ENCODE measurements at regions not wholly inside any gene's neighbourhood (a gene's known extent, or its start where the extent isn't known, plus 50 kb on each side); places are given as distances from the start of the nearest gene placed in this dataset.

DNA sequence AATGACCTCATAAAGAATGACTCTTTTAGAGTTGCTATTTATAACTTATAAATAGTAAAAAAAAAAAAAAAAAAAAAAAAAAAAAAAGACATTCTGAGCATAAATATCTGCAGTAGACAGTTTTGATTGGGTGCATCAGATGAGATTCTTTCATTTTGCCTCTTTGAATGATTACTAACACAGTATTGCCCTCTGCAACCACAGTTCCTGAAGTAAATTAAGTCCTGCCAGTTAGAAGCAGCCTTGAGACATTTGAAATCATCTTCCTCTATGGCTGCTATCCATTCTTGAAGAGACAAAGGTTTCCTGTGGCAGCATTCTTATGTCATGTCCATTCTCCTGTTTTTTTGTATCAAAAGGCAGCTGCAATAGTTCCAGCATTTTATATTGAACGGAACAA is 892.4 kb upstream of the MIR17HG start:
- Histone ChIP-seq H3K27ac (no peak overlapping the region), H3K36me3 (no peaks in the 10 kb centered on the region), H3K9me3 (no peaks in the 10 kb centered on the region), H3K4me1 (no peaks in the 10 kb centered on the region), H3K4me3 (no peak overlapping the region), H3K27me3 (no peaks in the 10 kb centered on the region)
- TF ChIP-seq, protein P1, sequence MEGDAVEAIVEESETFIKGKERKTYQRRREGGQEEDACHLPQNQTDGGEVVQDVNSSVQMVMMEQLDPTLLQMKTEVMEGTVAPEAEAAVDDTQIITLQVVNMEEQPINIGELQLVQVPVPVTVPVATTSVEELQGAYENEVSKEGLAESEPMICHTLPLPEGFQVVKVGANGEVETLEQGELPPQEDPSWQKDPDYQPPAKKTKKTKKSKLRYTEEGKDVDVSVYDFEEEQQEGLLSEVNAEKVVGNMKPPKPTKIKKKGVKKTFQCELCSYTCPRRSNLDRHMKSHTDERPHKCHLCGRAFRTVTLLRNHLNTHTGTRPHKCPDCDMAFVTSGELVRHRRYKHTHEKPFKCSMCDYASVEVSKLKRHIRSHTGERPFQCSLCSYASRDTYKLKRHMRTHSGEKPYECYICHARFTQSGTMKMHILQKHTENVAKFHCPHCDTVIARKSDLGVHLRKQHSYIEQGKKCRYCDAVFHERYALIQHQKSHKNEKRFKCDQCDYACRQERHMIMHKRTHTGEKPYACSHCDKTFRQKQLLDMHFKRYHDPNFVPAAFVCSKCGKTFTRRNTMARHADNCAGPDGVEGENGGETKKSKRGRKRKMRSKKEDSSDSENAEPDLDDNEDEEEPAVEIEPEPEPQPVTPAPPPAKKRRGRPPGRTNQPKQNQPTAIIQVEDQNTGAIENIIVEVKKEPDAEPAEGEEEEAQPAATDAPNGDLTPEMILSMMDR (IDR thresholded peaks at IDR 0.05): no peak
- intact Hi-C loops (cut with DNase I): no loop called here
- no peak for DNase-seq (ENCODE audit: low spot score in 2 of 2)

DNA sequence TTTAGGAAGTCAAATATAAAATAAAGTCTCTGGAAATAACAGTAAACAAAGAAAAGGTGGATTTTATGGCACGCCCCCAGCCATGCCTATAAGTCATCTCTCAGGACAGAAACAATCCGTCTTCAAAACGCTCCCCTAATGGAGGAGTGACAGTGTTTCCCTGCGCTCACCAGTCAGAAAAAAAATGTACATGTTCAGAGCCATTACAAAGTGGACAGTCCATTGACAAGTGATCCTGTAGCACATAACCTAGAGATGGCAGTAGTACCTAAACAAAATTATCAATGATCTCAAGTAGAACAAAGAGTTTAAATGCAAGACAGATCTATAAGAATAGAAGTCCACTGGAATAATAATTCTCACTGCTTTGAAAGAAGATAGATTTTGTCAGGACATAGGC is 891.7 kb upstream of the MIR17HG start:
- TF ChIP-seq, protein P1 (IDR thresholded peaks at IDR 0.05): no peak
- Histone ChIP-seq H3K9me3 (no peaks in the 10 kb centered on the region), H3K36me3 (no peaks in the 10 kb centered on the region), H3K27ac (no peak overlapping the region), H3K4me3 (no peak overlapping the region), H3K27me3 (no peaks in the 10 kb centered on the region), H3K4me1 (no peaks in the 10 kb centered on the region)
- intact Hi-C loops (cut with DNase I): no loop called here
- no peak for DNase-seq (ENCODE audit: low spot score in 2 of 2)

DNA sequence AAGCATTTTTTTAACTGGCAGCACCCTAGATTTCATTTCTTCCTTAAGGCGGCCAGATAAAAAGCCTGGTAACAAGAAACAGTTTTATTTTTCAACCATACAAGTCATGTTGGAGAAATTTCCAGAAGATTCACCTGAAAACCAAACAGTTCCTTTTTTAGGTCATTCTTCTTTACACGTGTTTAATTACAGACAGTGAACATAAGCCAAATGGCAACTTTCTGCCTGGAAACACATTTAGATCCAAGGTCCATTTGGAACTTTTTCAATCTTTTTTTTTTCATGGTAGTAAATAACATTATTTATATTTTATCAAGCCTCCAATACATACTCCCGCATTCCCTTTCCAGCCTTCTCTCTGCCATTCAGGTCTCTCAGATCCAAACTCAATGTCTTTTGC is 886.1 kb upstream of the MIR17HG start:
- no peaks in the 10 kb centered on the region for H3K4me1 ChIP-seq
- no peaks in the 10 kb centered on the region for H3K36me3 ChIP-seq
- no peaks in the 10 kb centered on the region for H3K9me3 ChIP-seq
- intact Hi-C loops (cut with DNase I): no loop called here
- no peak overlapping the region for H3K27ac ChIP-seq
- H3K4me3 ChIP-seq: no peak overlapping the region
- no peaks in the 10 kb centered on the region for H3K27me3 ChIP-seq
- no peak for DNase-seq (ENCODE audit: low spot score in 2 of 2)
- TF ChIP-seq, protein P1 (IDR thresholded peaks at IDR 0.05): no peak

DNA sequence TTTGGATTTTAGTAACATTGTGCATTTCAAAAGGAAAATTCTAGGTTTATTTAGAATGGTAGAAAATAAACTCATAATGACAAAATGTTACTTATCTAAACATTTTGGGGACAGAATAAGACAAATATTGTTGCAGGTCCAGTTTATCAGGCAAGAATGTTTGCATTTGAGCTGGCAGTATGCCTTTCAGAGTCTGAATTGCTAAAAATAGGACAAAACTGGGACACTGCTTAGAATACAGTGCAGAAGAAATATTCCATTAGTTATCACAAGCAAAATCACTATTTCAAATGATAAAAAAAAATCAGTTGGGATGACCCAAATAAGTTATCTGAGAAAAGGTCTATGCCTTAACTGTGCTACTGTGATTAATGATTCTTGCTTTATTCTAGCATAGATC is 870.3 kb upstream of the MIR17HG start:
- H3K36me3 ChIP-seq: no peaks in the 10 kb centered on the region
- DNase-seq (ENCODE audit: low spot score in 2 of 2): no peak
- intact Hi-C loops (cut with DNase I): no loop called here
- H3K9me3 ChIP-seq: no peaks in the 10 kb centered on the region
- H3K27ac ChIP-seq: no peak overlapping the region
- no peaks in the 10 kb centered on the region for H3K27me3 ChIP-seq
- H3K4me1 ChIP-seq: no peaks in the 10 kb centered on the region
- H3K4me3 ChIP-seq: no peak overlapping the region
- TF ChIP-seq, protein P1 (IDR thresholded peaks at IDR 0.05): no peak

DNA sequence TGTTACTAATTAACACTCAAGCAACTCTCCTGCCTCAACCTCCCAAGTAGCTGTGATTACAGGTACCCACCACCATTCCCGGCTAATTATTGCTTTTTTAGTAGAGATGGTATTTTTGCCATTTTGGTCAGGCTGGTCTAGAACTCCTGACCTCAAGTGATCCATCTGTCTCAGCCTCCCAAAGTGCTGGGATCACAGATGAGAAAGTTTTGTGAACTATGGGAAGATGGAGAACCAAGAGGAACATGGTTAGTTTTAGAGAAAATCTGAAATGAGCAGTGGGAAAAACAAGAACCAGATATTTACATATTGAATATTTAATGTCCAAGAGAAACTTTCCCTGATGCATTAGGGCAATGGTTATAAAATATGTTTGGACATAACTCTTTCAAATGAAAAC is 863.6 kb upstream of the MIR17HG start:
- Histone ChIP-seq H3K27me3 (no peaks in the 10 kb centered on the region), H3K9me3 (no peaks in the 10 kb centered on the region), H3K4me1 (peaks cover 0 to 9% of the 10 kb centered on the region in 2 donors), H3K27ac (no peak overlapping the region), H3K4me3 (no peak overlapping the region), H3K36me3 (no peaks in the 10 kb centered on the region)
- TF ChIP-seq, protein P1 (IDR thresholded peaks at IDR 0.05): no peak
- intact Hi-C loops (cut with DNase I): no loop called here
- DNase-seq (ENCODE audit: low spot score in 2 of 2): no peak

DNA sequence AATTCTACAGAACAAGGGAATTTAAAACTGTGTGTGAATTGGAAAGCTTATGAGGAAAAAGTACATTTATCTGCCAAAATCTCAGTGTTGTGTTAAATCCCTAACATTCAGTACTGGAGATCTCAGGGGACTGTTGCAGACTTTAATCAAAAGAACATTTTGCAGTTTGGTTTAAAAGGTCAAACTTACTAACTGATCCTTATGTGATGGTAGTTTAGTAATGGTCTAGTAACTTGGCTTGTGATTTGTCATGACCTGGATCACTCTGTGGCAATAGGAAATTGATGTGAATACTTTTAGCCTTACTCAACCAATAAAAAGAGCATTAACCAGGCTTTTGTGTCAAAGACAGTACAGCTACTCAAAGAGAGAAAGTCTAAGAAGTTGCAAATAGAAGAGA is 862.1 kb upstream of the MIR17HG start:
- no peak overlapping the region for H3K27ac ChIP-seq
- no peak for DNase-seq (ENCODE audit: low spot score in 2 of 2)

More for the DNA sequence above, 862.1 kb upstream of the MIR17HG start:
- intact Hi-C loops (cut with DNase I): no loop called here
- no peaks in the 10 kb centered on the region for H3K27me3 ChIP-seq
- H3K4me1 ChIP-seq: peaks cover 0 to 9% of the 10 kb centered on the region in 2 donors
- no peak overlapping the region for H3K4me3 ChIP-seq
- TF ChIP-seq, protein P1 (IDR thresholded peaks at IDR 0.05): no peak
- no peaks in the 10 kb centered on the region for H3K36me3 ChIP-seq
- H3K9me3 ChIP-seq: no peaks in the 10 kb centered on the region
